B cell (primary cell): ENCODE measurements at regions not wholly inside any gene's neighbourhood (a gene's known extent, or its start where the extent isn't known, plus 50 kb on each side); places are given as distances from the start of the nearest gene placed in this dataset.

Experiments used
- ATAC-seq: fragments of 200-7000 bp; cut with Tn5 transposase; one replicate; pipeline ENCODE4 v1.10.0; 2021; ENCODE audit warnings: low read depth, mild to moderate bottlenecking, moderate number of reproducible peaks, moderate library complexity
- CTCF ChIA-PET: fragments of 350-600 bp; sonication (Branson Sonifier 250); formaldehyde crosslinking; loops from one replicate; lab custom pipeline; 2021; ENCODE audit warnings: antibody characterized with exemption, inconsistent platforms; lab: Charles Lee
- POLR2A ChIA-PET: fragments of 350-600 bp; sonication (Branson Sonifier 250); formaldehyde crosslinking; loops from one replicate; lab custom pipeline; 2021; ENCODE audit warnings: antibody characterized with exemption; lab: Charles Lee
- DNase-seq: peaks from one replicate; pipeline ENCODE4 v3.0.0; 2013
- H2AFZ ChIP-seq: 2 replicates; pipeline ENCODE4 v1.6.1; 2012; ENCODE audit warnings: mild to moderate bottlenecking, low read depth, low read length; ENCODE audit not compliant: insufficient read depth, poor library complexity, severe bottlenecking
- H3K27ac ChIP-seq, 2 donors: 1 replicate in 1 of 2; 2 replicates in 1 of 2; pipeline ENCODE4 v1.5.1; 2012 to 2013; ENCODE audit warnings: low read length in 2 of 2, mild to moderate bottlenecking in 2 of 2, moderate library complexity in 1 of 2
- H3K27me3 ChIP-seq, 4 experiments: fragments of 200-600 bp in 1 of 4; sonication (generic) in 1 of 4; replicated peaks in 1 of 4; 1 replicate in 2 of 4; 2 replicates in 2 of 4; pipeline versions ENCODE4 v1.6.1 to v1.7.0; 2013 to 2016; ENCODE audit warnings: low read length in 3 of 4, mild to moderate bottlenecking in 2 of 4, mixed read lengths in 1 of 4, moderate library complexity in 1 of 4; ENCODE audit not compliant: insufficient read depth in 4 of 4, control insufficient read depth in 3 of 4; ENCODE audit errors: control extremely low read depth in 1 of 4
- H3K36me3 ChIP-seq, 2 experiments: replicated peaks in 1 of 2; 1 replicate in 1 of 2; 2 replicates in 1 of 2; pipeline versions ENCODE4 v1.6.1 to v1.7.1; 2013; ENCODE audit warnings: low read length in 1 of 2; ENCODE audit not compliant: insufficient read depth in 2 of 2, control insufficient read depth in 1 of 2; ENCODE audit errors: control extremely low read depth in 1 of 2, extremely low read depth in 1 of 2
- H3K4me1 ChIP-seq, 2 donors: fragments of 200-600 bp in 1 of 2; sonication (generic) in 1 of 2; 1 replicate in 1 of 2; 2 replicates in 1 of 2; pipeline versions ENCODE4 v1.5.1 to v1.6.1; 2013 to 2017; ENCODE audit warnings: low read length in 2 of 2; ENCODE audit not compliant: control insufficient read depth in 2 of 2, insufficient read depth in 2 of 2
- H3K4me2 ChIP-seq: replicated peaks from 2 replicates; pipeline ENCODE3; 2012; ENCODE audit warnings: mild to moderate bottlenecking, low read depth, low read length; ENCODE audit not compliant: poor library complexity, severe bottlenecking
- H3K4me3 ChIP-seq, 5 experiments: fragments of 200-600 bp in 1 of 5; sonication (generic) in 1 of 5; 1 replicate in 3 of 5; 2 replicates in 2 of 5; pipeline versions ENCODE4 v1.5.1 to v1.7.0; 2011 to 2016; ENCODE audit warnings: low read length in 4 of 5, mild to moderate bottlenecking in 4 of 5, low read depth in 2 of 5, control low read depth in 1 of 5, moderate library complexity in 1 of 5; ENCODE audit not compliant: insufficient read depth in 1 of 5; ENCODE audit errors: control extremely low read depth in 1 of 5, extremely low read depth in 1 of 5
- H3K79me2 ChIP-seq: fragments of 200-600 bp; sonication (generic); one replicate; pipeline ENCODE4 v1.6.0; 2016; ENCODE audit warnings: low read length; ENCODE audit not compliant: control insufficient read depth, insufficient read depth
- H3K9ac ChIP-seq: fragments of 200-600 bp; sonication (generic); 2 replicates; pipeline ENCODE4 v1.6.1; 2017; ENCODE audit warnings: mild to moderate bottlenecking, low read length, moderate library complexity
- H3K9me3 ChIP-seq, 3 donors: one replicate each; pipeline versions ENCODE4 v1.6.1 to v1.7.1; 2013; ENCODE audit warnings: low read length in 2 of 3; ENCODE audit not compliant: control insufficient read depth in 2 of 3, insufficient read depth in 1 of 3; ENCODE audit errors: control extremely low read depth in 1 of 3
- H4K20me1 ChIP-seq: 2 replicates; pipeline ENCODE4 v1.6.0; 2012; ENCODE audit warnings: mild to moderate bottlenecking, low read length; ENCODE audit not compliant: insufficient read depth, control insufficient read depth, poor library complexity, severe bottlenecking
- H3K27ac Mint-ChIP-seq: one replicate; pipeline ENCODE4 v1.8.0; 2021; ENCODE audit warnings: mixed read lengths
- H3K27me3 Mint-ChIP-seq: one replicate; pipeline ENCODE4 v1.8.0; 2021; ENCODE audit warnings: mixed read lengths
- H3K4me1 Mint-ChIP-seq: one replicate; pipeline ENCODE4 v1.8.0; 2021; ENCODE audit warnings: mixed read lengths
- H3K4me3 Mint-ChIP-seq: one replicate; pipeline ENCODE4 v1.8.0; 2021; ENCODE audit warnings: mixed read lengths
- H3K9me3 Mint-ChIP-seq: one replicate; pipeline ENCODE4 v1.8.0; 2022; ENCODE audit warnings: mixed read lengths; ENCODE audit not compliant: insufficient read depth
- CTCF ChIP-seq: fragments of 200-600 bp; IDR thresholded peaks from one replicate; pipeline ENCODE4 v1.8.0; 2022; ENCODE audit warnings: antibody characterized with exemption, mild to moderate bottlenecking
- EZH2 ChIP-seq: IDR thresholded peaks from 2 replicates; pipeline ENCODE4 v1.6.1; 2012; ENCODE audit warnings: borderline replicate concordance, low read depth, mild to moderate bottlenecking, moderate library complexity, low read length; ENCODE audit not compliant: insufficient read depth, poor library complexity, severe bottlenecking
- WGBS: methylation state at CpG from one replicate; pipeline ENCODE4 v1.1.5; 2013; ENCODE audit warnings: missing lambda C conversion rate; ENCODE audit not compliant: insufficient coverage; 5-methylcytosine and 5-hydroxymethylcytosine counted together
- intact Hi-C: fragments of 100-400 bp; cut with micrococcal nuclease; formaldehyde crosslinking; loops from one replicate; pipeline ENCODE4 v1.10.0; 2022

DNA sequence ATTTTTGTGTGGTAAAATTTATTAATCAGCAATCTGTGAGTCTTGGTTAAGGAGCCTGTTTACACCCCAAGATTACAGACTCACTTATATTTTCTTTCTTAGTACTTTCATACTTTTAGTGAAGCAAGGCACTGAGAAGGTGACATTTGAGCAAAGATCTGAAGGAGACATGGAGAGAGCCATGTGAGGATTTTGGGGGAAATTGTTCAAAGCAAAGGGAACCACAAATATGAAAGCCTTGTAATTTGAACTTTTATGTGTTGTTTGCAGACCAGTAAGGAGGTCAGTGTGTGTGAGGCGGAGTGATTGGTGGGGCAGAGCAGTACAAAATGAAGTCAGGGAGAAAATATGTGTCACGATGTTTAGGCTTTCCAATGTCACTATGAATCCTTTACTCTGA is 140.7 kb upstream of the KLF12 start:
- Histone ChIP-seq H3K4me1 (no peaks in the 10 kb centered on the region), H3K9ac (no peak overlapping the region), H2AFZ (no peak overlapping the region), H4K20me1 (no peaks in the 10 kb centered on the region), H3K9me3 (peaks cover 1 to 5% (median 4%) of the 10 kb centered on the region in 3 donors), H3K79me2 (no peaks in the 10 kb centered on the region), H3K4me3 (no peak overlapping the region), H3K4me2 (no peak overlapping the region), H3K27ac (no peak overlapping the region), H3K27me3 (peaks cover 0 to 8% (median 2%) of the 10 kb centered on the region in 4 experiments), H3K36me3 (no peaks in the 10 kb centered on the region)
- POLR2A ChIA-PET, result no interaction called here
- CTCF ChIA-PET, result no interaction called here
- Mint-ChIP-seq H3K27ac (no peak overlapping the region), H3K4me3 (no peak overlapping the region), H3K4me1 (no peaks in the 10 kb centered on the region), H3K27me3 (peaks cover 6% of the 10 kb centered on the region), H3K9me3 (peaks cover 3% of the 10 kb centered on the region)
- no peak for DNase-seq
- WGBS, result 100% methylated on average over 1 of the region's 2 CpGs
- TF ChIP-seq CTCF (no peak), EZH2 (no peak)
- intact Hi-C loops, result no loop called here
- ATAC-seq, result no peak

DNA sequence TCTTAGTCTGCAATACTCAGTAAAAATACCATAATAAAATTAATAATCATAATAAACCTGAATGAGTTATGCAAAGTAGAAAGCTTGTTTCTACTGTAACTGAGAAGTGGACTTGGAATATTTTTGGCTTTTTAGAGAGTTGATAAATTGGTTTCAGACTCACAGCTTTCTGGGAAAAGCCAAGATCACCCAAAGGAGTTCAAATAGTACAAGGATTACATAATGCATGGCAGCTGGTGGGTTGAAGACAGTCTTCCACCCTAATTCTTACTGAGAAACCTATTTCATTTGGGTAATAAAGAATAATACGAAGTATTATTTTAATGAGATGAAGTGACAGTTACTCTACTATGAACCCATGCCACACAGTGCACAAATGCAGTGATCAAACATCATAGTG is 139.4 kb upstream of the KLF12 start:
- Mint-ChIP-seq H3K27ac (no peak overlapping the region), H3K4me3 (no peak overlapping the region), H3K4me1 (no peaks in the 10 kb centered on the region), H3K27me3 (peaks cover 3% of the 10 kb centered on the region), H3K9me3 (peaks cover 3% of the 10 kb centered on the region)
- Histone ChIP-seq H2AFZ (no peak overlapping the region), H3K9me3 (peaks cover 1 to 5% (median 4%) of the 10 kb centered on the region in 3 donors), H3K9ac (no peak overlapping the region), H3K4me3 (no peak overlapping the region), H3K4me1 (no peaks in the 10 kb centered on the region), H3K4me2 (no peak overlapping the region), H3K27ac (no peak overlapping the region), H3K79me2 (no peaks in the 10 kb centered on the region), H3K36me3 (no peaks in the 10 kb centered on the region), H4K20me1 (no peaks in the 10 kb centered on the region), H3K27me3 (peaks cover 0 to 6% (median 2%) of the 10 kb centered on the region in 4 experiments)
- POLR2A ChIA-PET, result no interaction called here
- DNase-seq (no peak), ATAC-seq (no peak)
- intact Hi-C loops, result no loop called here
- TF ChIP-seq CTCF (no peak), EZH2 (no peak)
- no CpG with 5 or more reads among the region's 1 CpG for WGBS
- CTCF ChIA-PET, result interaction anchor here (1.1 to 2.0 kb wide), 2 partner anchors 13 to 438 kb away, joined by 4 to 5 read pairs; no protein-coding TSS in a partner anchor
